Activated gamma-delta T cell (primary cell): ENCODE measurements at regions not wholly inside any gene's neighbourhood (a gene's known extent, or its start where the extent isn't known, plus 50 kb on each side); places are given as distances from the start of the nearest gene placed in this dataset.

ENCODE experiments used
- DNase-seq: peaks from one replicate; lab custom pipeline; 2025; lab: John Stamatoyannopoulos, UW

- DNase-seq: no peak
These were observed 270.8 kb downstream of the PTTG2 start for GRCh38 chr4:38230821-38231563.

- DNase-seq: no peak
These were observed 271.4 kb downstream of the PTTG2 start for GRCh38 chr4:38231626-38232025.

GRCh38 chr4:38232741-38233140, 272.5 kb downstream of the PTTG2 start:
- no peak for DNase-seq

- no peak for DNase-seq
These were observed 273.7 kb downstream of the PTTG2 start for GRCh38 chr4:38233727-38234480.

GRCh38 chr4:38235354-38235753, 275.2 kb downstream of the PTTG2 start:
- no peak for DNase-seq

GRCh38 chr4:38236003-38236402, 275.8 kb downstream of the PTTG2 start:
- no peak for DNase-seq

- DNase-seq: no peak
These were observed 276.3 kb downstream of the PTTG2 start for GRCh38 chr4:38236503-38236902.

GRCh38 chr4:38237139-38237538, 276.9 kb downstream of the PTTG2 start:
- no peak for DNase-seq

GRCh38 chr4:38241541-38241940, 281.3 kb downstream of the PTTG2 start:
- DNase-seq: no peak

- no peak for DNase-seq
These were observed 281.9 kb downstream of the PTTG2 start for GRCh38 chr4:38242101-38242500.

GRCh38 chr4:38242822-38243387, 282.7 kb downstream of the PTTG2 start:
- DNase-seq: no peak

GRCh38 chr4:38243388-38244053, 283.3 kb downstream of the PTTG2 start:
- no peak for DNase-seq

GRCh38 chr4:38254825-38255224, 294.6 kb downstream of the PTTG2 start:
- no peak for DNase-seq

GRCh38 chr4:38255572-38255971, 295.4 kb downstream of the PTTG2 start:
- no peak for DNase-seq

GRCh38 chr4:38266616-38267015, 306.4 kb downstream of the PTTG2 start:
- DNase-seq: no peak

GRCh38 chr4:38268108-38268820, 308.1 kb downstream of the PTTG2 start:
- no peak for DNase-seq

- no peak for DNase-seq
These were observed 308.6 kb downstream of the PTTG2 start for GRCh38 chr4:38268837-38269236.

- DNase-seq: no peak
These were observed 313.2 kb downstream of the PTTG2 start for GRCh38 chr4:38273407-38273806.

- DNase-seq: no peak
These were observed 315.3 kb downstream of the PTTG2 start for GRCh38 chr4:38275331-38276100.

- DNase-seq: no peak
These were observed 318.1 kb downstream of the PTTG2 start for GRCh38 chr4:38278255-38278654.

- DNase-seq: no peak
These were observed 318.9 kb downstream of the PTTG2 start for GRCh38 chr4:38279077-38279476.
